HepG2 (cell line): ENCODE measurements at regions not wholly inside any gene's neighbourhood (a gene's known extent, or its start where the extent isn't known, plus 50 kb on each side); places are given as distances from the start of the nearest gene placed in this dataset.

Source experiments
- ATAC-seq: fragments of 200-7000 bp; cut with Tn5 transposase; 3 replicates; pipeline ENCODE4 v1.9.1; 2020; ENCODE audit warnings: mild to moderate bottlenecking, moderate library complexity
- BruUV-seq: library from RNA; stranded (reverse); fragments of 400-500 nt; replicated peaks from 2 replicates; lab custom pipeline; 2021; lab: Mats Ljungman, UMichigan
- CTCF ChIA-PET: fragments of 300-600 bp; formaldehyde crosslinking; extraction: SDS; loops from one replicate; lab custom pipeline; 2021; ENCODE audit warnings: low total read pairs, inconsistent platforms, low intra/inter-chr PET ratio; lab: Yijun Ruan, JAX
- POLR2A ChIA-PET: fragments of 350-600 bp; sonication (Branson Sonifier 250); formaldehyde crosslinking; loops from one replicate; lab custom pipeline; 2020; ENCODE audit warnings: antibody characterized with exemption, inconsistent platforms; lab: Yijun Ruan, JAX
- DNase-seq: peaks from one replicate; pipeline ENCODE4 v3.0.0-alpha.2; 2015; ENCODE audit warnings: low spot score
- FAIRE-seq: peaks from 3 replicates; lab custom pipeline; 2011; peaks lifted over from hg19 to GRCh38; lab: Jason Lieb, UNC
- H2AFZ ChIP-seq: one replicate; pipeline ENCODE4 v1.6.1; 2011; ENCODE audit warnings: low read length, inconsistent platforms
- H3K27ac ChIP-seq: fragments of 300-600 bp; 3 replicates; pipeline ENCODE4 v1.8.0; 2011; ENCODE audit warnings: mixed run types, mild to moderate bottlenecking, mixed read lengths, low read length, inconsistent platforms; ENCODE audit not compliant: insufficient read depth; ENCODE audit errors: extremely low read length
- H3K27me3 ChIP-seq, 2 experiments: fragments of 200-600 bp in 1 of 2; 2 replicates in 1 of 2; 3 replicates in 1 of 2; pipeline versions ENCODE4 v1.6.0 to v1.8.0; 2011; ENCODE audit warnings: low read length in 2 of 2, mild to moderate bottlenecking in 2 of 2, moderate library complexity in 2 of 2, inconsistent platforms in 1 of 2; ENCODE audit not compliant: insufficient read depth in 2 of 2, control insufficient read depth in 1 of 2
- H3K36me3 ChIP-seq, 2 experiments: fragments of 200-600 bp in 1 of 2; replicated peaks in 1 of 2; 2 replicates in 1 of 2; 3 replicates in 1 of 2; pipeline versions ENCODE4 v1.5.1 to v1.8.0; 2011; ENCODE audit warnings: low read length in 2 of 2, inconsistent platforms in 1 of 2; ENCODE audit not compliant: insufficient read depth in 2 of 2, control insufficient read depth in 1 of 2
- H3K4me1 ChIP-seq: 2 replicates; pipeline ENCODE4 v1.5.1; 2012; ENCODE audit warnings: low read length, inconsistent platforms; ENCODE audit not compliant: insufficient read depth
- H3K4me2 ChIP-seq: 2 replicates; pipeline ENCODE4 v1.6.0; 2011; ENCODE audit warnings: low read depth, low read length, inconsistent platforms
- H3K4me3 ChIP-seq, 3 experiments: fragments of 200-600 bp in 1 of 3; sonication (generic), shearing (Covaris generic) in 1 of 3; replicated peaks in 1 of 3; 2 replicates each; pipeline ENCODE4 v1.5.1; 2011 to 2016; ENCODE audit warnings: low read length in 3 of 3, inconsistent platforms in 2 of 3, low read depth in 2 of 3, mild to moderate bottlenecking in 2 of 3, control low read depth in 1 of 3, mixed read lengths in 1 of 3; ENCODE audit not compliant: insufficient read depth in 1 of 3
- H3K79me2 ChIP-seq: one replicate; pipeline ENCODE4 v1.6.1; 2011; ENCODE audit warnings: low read length, inconsistent platforms; ENCODE audit not compliant: insufficient read depth
- H3K9ac ChIP-seq: 2 replicates; pipeline ENCODE4 v1.6.0; 2011; ENCODE audit warnings: mild to moderate bottlenecking, low read depth, low read length, inconsistent platforms; ENCODE audit not compliant: insufficient read depth
- H3K9me3 ChIP-seq: 2 replicates; pipeline ENCODE4 v1.5.1; 2012; ENCODE audit warnings: mild to moderate bottlenecking, low read length
- H4K20me1 ChIP-seq: 2 replicates; pipeline ENCODE4 v1.6.0; 2011; ENCODE audit warnings: inconsistent platforms, mild to moderate bottlenecking, low read length, moderate library complexity; ENCODE audit not compliant: insufficient read depth
- ARID3A ChIP-seq: IDR thresholded peaks from 2 replicates; pipeline ENCODE4 v1.6.1; 2012; ENCODE audit warnings: low read depth, low read length, improper control_type of control experiment
- ATF1 ChIP-seq: IDR thresholded peaks from 2 replicates; pipeline ENCODE4 v1.6.1; 2016; ENCODE audit warnings: mild to moderate bottlenecking, control low read depth
- CBX5 ChIP-seq: sonication (generic); formaldehyde crosslinking; IDR thresholded peaks from 2 replicates; pipeline ENCODE4 v1.4.0; 2020; ENCODE audit warnings: missing genetic modification reagents, borderline replicate concordance
- CEBPZ ChIP-seq: IDR thresholded peaks from 2 replicates; pipeline ENCODE4 v1.6.1; 2012; ENCODE audit warnings: low read length, improper control_type of control experiment
- FOXA3 ChIP-seq: IDR thresholded peaks from 2 replicates; pipeline ENCODE4 v1.6.1; 2016; ENCODE audit warnings: missing genetic modification reagents, missing compliant biosample characterization
- FOXK1 ChIP-seq: sonication (generic); formaldehyde crosslinking; IDR thresholded peaks from 2 replicates; pipeline ENCODE4 v1.4.0; 2020; ENCODE audit warnings: low read depth, missing genetic modification reagents, borderline replicate concordance
- FOXM1 ChIP-seq: sonication (generic); formaldehyde crosslinking; IDR thresholded peaks from 2 replicates; pipeline ENCODE4 v1.5.0; 2020; ENCODE audit warnings: missing genetic modification reagents
- GATA4 ChIP-seq: sonication (generic); IDR thresholded peaks from 2 replicates; pipeline ENCODE4 v1.6.1; 2016; ENCODE audit warnings: antibody characterized with exemption, low read depth, borderline replicate concordance
- KDM5A ChIP-seq: fragments of 200-600 bp; sonication (generic); IDR thresholded peaks from 2 replicates; pipeline ENCODE4 v1.7.0; 2018; ENCODE audit warnings: antibody characterized with exemption, mild to moderate bottlenecking, low read length, borderline replicate concordance
- PBX2 ChIP-seq: IDR thresholded peaks from 2 replicates; pipeline ENCODE4 v1.6.1; 2016; ENCODE audit warnings: control low read depth
- RARA ChIP-seq: IDR thresholded peaks from 2 replicates; pipeline ENCODE4 v1.6.1; 2016; ENCODE audit warnings: missing genetic modification reagents, missing compliant biosample characterization
- RORA ChIP-seq: sonication (generic); formaldehyde crosslinking; IDR thresholded peaks from 2 replicates; pipeline ENCODE4 v1.5.0; 2020; ENCODE audit warnings: mild to moderate bottlenecking, missing genetic modification reagents, moderate library complexity
- SATB2 ChIP-seq: sonication (generic); formaldehyde crosslinking; IDR thresholded peaks from 2 replicates; pipeline ENCODE4 v1.5.0; 2020; ENCODE audit warnings: missing genetic modification reagents
- SP1 ChIP-seq, 2 experiments: fragments of 450-650 bp in 1 of 2; sonication (generic) in 1 of 2; formaldehyde crosslinking in 1 of 2; IDR thresholded peaks; 2 replicates each; pipeline versions ENCODE4 v1.4.0 to v1.6.1; 2016 to 2020; ENCODE audit warnings: missing genetic modification reagents in 1 of 2
- TAF15 ChIP-seq: fragments of 200-400 bp; formaldehyde crosslinking; IDR thresholded peaks from one replicate; pipeline ENCODE4 v1.6.1; 2018; ENCODE audit warnings: mild to moderate bottlenecking, low read depth, low read length; ENCODE audit not compliant: poor library complexity, severe bottlenecking
- TARDBP ChIP-seq: sonication (generic); formaldehyde crosslinking; IDR thresholded peaks from 2 replicates; pipeline ENCODE4 v1.8.0; 2022; ENCODE audit warnings: mild to moderate bottlenecking, missing genetic modification reagents
- THAP11 ChIP-seq: IDR thresholded peaks from 2 replicates; pipeline ENCODE4 v1.6.1; 2016; ENCODE audit warnings: missing biosample characterization, missing genetic modification reagents
- ZNF331 ChIP-seq: sonication (generic); formaldehyde crosslinking; IDR thresholded peaks from 2 replicates; pipeline ENCODE4 v1.4.0; 2020; ENCODE audit warnings: missing genetic modification reagents
- ZNF549 ChIP-seq: sonication (generic); formaldehyde crosslinking; IDR thresholded peaks from 2 replicates; pipeline ENCODE4 v1.5.0; 2020; ENCODE audit warnings: missing genetic modification reagents
- ZNF556 ChIP-seq: sonication (generic); formaldehyde crosslinking; IDR thresholded peaks from 2 replicates; pipeline ENCODE4 v1.4.0; 2020; ENCODE audit warnings: mild to moderate bottlenecking, missing genetic modification reagents, borderline replicate concordance
- whole genome bisulfite sequencing: methylation state at CpG from one replicate; pipeline ENCODE4 v1.1.6; 2017; ENCODE audit warnings: low lambda C conversion rate; 5-methylcytosine and 5-hydroxymethylcytosine counted together
- in situ Hi-C: cut with HindIII; loops from 2 replicates; pipeline ENCODE4 v1.10.0; 2017; ENCODE audit warnings: low pct_unique_long_range_greater_than_20kb; ENCODE audit not compliant: extremely low pct_ligation_motif_present
- intact Hi-C: fragments of 100-400 bp; cut with micrococcal nuclease; formaldehyde crosslinking; loops from one replicate; pipeline ENCODE4 v1.10.0; 2022; ENCODE audit not compliant: unreplicated experiment
- TF ChIP-seq, protein P1 (sequence below): sonication (generic); formaldehyde crosslinking; IDR thresholded peaks from 2 replicates; pipeline ENCODE4 v1.5.0; 2020; ENCODE audit warnings: mild to moderate bottlenecking, low read depth, missing genetic modification reagents, borderline replicate concordance

DNA sequence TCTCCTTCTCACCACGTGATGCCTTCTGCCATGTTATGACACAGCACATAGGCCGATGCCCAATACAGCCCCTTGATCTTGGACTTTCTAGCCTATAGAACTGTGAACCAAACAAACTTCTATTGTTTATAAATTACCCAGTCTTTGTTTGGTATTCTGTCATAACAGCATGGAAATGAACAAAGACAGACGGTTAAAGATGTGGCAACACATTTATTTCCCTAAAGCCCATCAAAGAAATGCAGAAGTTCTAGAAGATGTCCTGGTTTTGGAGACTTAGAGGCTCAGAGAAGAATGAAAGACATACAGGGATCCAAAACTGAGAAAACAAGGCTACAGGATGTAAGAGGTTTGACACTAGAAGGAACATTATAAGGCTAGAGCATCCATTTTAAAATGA is 600.8 kb upstream of the DAB2 start (continued):
- TF ChIP-seq SP1 (IDR thresholded peaks at IDR 0.05): no peak
- TF ChIP-seq SP1 (CRISPR knock-in tag; IDR thresholded peaks at IDR 0.05): no peak
- no peak for TF ChIP-seq RARA (CRISPR knock-in tag)
- TF ChIP-seq FOXM1 (CRISPR knock-in tag): no peak
- no peak for TF ChIP-seq PBX2 (CRISPR knock-in tag)
- TF ChIP-seq, protein P1, sequence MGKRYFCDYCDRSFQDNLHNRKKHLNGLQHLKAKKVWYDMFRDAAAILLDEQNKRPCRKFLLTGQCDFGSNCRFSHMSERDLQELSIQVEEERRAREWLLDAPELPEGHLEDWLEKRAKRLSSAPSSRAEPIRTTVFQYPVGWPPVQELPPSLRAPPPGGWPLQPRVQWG: no peak
- no peak for TF ChIP-seq ZNF556 (CRISPR knock-in tag)
- no peak for TF ChIP-seq ZNF331
- TF ChIP-seq CEBPZ: no peak
- TF ChIP-seq TAF15: no peak

DNA sequence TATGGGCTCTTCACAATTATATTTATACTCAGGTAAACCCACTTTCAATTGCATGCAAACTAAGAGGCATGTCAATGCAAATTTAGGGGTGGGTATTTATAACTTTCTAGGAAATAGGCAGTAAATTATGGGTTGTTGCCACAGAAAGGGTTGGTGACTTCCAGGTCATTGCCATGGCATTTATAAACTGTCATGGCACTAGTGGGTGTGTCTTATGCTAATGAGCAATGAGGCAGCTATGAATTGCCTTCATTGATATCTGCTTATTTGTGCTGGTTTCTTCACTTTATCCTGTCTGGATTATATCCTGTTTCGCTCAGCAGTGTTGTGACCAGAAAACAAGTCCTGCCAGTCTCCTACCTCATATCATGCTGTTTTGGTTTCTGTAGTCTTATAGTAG is 597.3 kb upstream of the DAB2 start:
- Histone ChIP-seq H3K79me2 (no peaks in the 10 kb centered on the region), H3K4me2 (no peak overlapping the region), H3K9me3 (peaks cover 36% of the 10 kb centered on the region; the same call in 1 of the 2 replicates), H3K4me3 (no peak overlapping the region), H3K4me1 (no peaks in the 10 kb centered on the region), H3K27ac (no peak overlapping the region), H3K27me3 (no peaks in the 10 kb centered on the region), H4K20me1 (no peaks in the 10 kb centered on the region), H2AFZ (no peak overlapping the region), H3K9ac (no peak overlapping the region), H3K36me3 (no peaks in the 10 kb centered on the region)
- no peak for FAIRE-seq
- no peak for ATAC-seq
- POLR2A ChIA-PET: no interaction called here
- BruUV-seq: no TSS peak
- intact Hi-C loops (no loop called here), in situ Hi-C loops (no loop called here)
- whole genome bisulfite sequencing: 0% methylated on average over 1 of the region's 1 CpG
- CTCF ChIA-PET: no interaction called here
- DNase-seq: no peak
- TF ChIP-seq ARID3A (no peak), THAP11 (CRISPR knock-in tag) (no peak), SATB2 (CRISPR knock-in tag) (no peak), RORA (CRISPR knock-in tag) (no peak), ZNF549 (CRISPR knock-in tag) (no peak), KDM5A (no peak), ATF1 (CRISPR knock-in tag) (no peak), FOXK1 (CRISPR knock-in tag) (no peak), FOXA3 (no peak), TARDBP (CRISPR knock-in tag) (no peak), CBX5 (CRISPR knock-in tag) (no peak), GATA4 (no peak)
